Kidney epithelial cell (primary cell): ENCODE measurements at regions not wholly inside any gene's neighbourhood (a gene's known extent, or its start where the extent isn't known, plus 50 kb on each side); places are given as distances from the start of the nearest gene placed in this dataset.

Experiments
- DNase-seq: peaks from one replicate; pipeline ENCODE4 v3.0.0-alpha.2; 2010; ENCODE audit warnings: low read depth
- H3K27me3 ChIP-seq: 2 replicates; pipeline ENCODE4 v1.6.0; 2011; ENCODE audit warnings: low read length; ENCODE audit not compliant: control insufficient read depth, insufficient read depth
- H3K36me3 ChIP-seq: 2 replicates; pipeline ENCODE4 v1.5.1; 2011; ENCODE audit warnings: low read length; ENCODE audit not compliant: control insufficient read depth, insufficient read depth
- H3K4me3 ChIP-seq: 2 replicates; pipeline ENCODE4 v1.5.1; 2011; ENCODE audit warnings: low read depth, mild to moderate bottlenecking, control low read depth, low read length
- CTCF ChIP-seq: IDR thresholded peaks from 2 replicates; pipeline ENCODE4 v1.5.1; 2011; ENCODE audit warnings: mild to moderate bottlenecking, moderate library complexity, low read length, control low read depth, inconsistent platforms; ENCODE audit not compliant: insufficient read depth, poor library complexity, severe bottlenecking

GRCh38 chr10:4755286-4755989 lies 70.6 kb upstream of the AKR1E2 start:
- no peak for DNase-seq
- Histone ChIP-seq H3K27me3 (no peaks in the 10 kb centered on the region), H3K36me3 (no peaks in the 10 kb centered on the region), H3K4me3 (no peak overlapping the region)
- TF ChIP-seq CTCF = no peak

- Histone ChIP-seq H3K27me3 (no peaks in the 10 kb centered on the region), H3K36me3 (no peaks in the 10 kb centered on the region), H3K4me3 (no peak overlapping the region)
- no peak for TF ChIP-seq CTCF
- no peak for DNase-seq
These were observed 71.9 kb upstream of the AKR1E2 start for GRCh38 chr10:4754143-4754542.

- Histone ChIP-seq H3K27me3 (no peaks in the 10 kb centered on the region), H3K4me3 (no peak overlapping the region), H3K36me3 (no peaks in the 10 kb centered on the region)
- no peak for TF ChIP-seq CTCF
- DNase-seq = no peak
These were observed 74.8 kb upstream of the AKR1E2 start for GRCh38 chr10:4751211-4751610.

GRCh38 chr10:4749271-4749574 lies 76.8 kb upstream of the AKR1E2 start:
- H3K4me3 ChIP-seq = no peak overlapping the region
- no peaks in the 10 kb centered on the region for H3K27me3 ChIP-seq
- no peak for TF ChIP-seq CTCF
- H3K36me3 ChIP-seq = no peaks in the 10 kb centered on the region
- no peak for DNase-seq

- no peak for DNase-seq
- no peak for TF ChIP-seq CTCF
- Histone ChIP-seq H3K4me3 (no peak overlapping the region), H3K27me3 (no peaks in the 10 kb centered on the region), H3K36me3 (no peaks in the 10 kb centered on the region)
These were observed 77.3 kb upstream of the AKR1E2 start for GRCh38 chr10:4748491-4749270.
